ENCODE measurements at regions not wholly inside any gene's neighbourhood (a gene's known extent, or its start where the extent isn't known, plus 50 kb on each side); places are given as distances from the start of the nearest gene placed in this dataset.

DNA sequence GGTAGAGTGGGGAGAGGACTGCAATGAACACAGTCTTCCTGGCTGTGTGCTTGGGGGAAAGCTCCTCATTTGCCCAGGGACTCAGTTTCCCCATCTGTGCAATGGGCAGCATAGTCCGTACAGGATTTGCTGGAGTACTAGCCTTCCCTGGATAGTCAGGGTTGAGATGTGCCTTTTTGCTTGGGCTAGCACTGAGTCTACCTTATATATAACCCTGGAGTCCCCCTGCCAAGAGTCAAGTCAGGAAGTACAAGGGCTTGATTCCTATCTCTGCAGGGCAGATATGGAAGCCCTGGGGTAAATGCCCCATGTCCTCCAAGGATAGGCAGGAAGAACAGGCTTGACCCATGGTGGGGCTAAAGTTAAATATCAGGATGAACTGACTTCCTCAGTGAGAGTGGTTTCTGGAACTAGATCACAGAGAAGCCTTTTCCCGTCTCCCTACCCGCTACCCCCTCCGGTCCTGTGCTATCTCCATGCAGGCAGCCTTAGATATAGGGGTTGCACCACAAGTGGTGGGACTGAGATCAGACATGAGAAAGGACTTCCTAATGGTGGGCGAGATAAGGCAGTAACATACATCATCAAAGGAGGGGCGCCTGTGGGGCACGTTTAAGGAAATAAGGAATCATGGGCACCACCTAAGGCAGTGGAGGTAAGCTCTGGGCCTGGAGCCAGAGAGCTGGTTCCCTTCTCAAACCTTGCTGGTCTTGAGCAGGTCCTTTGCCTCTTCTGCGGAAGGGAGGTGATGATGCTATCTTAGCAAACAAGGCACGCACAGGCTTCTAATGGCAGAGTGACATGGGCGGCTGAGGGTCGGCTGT lies 157.9 kb downstream of the MRPL14 start:
- no peak for ATAC-seq (ENCODE audit: low read depth)
- ChIA-PET POLR2A (interaction anchor here (0.5 kb wide), 1 partner anchor 337 kb away, joined by 5 read pairs; no protein-coding TSS in a partner anchor), CTCF (no interaction called here)
- Mint-ChIP-seq H3K9me3 (ENCODE audit: insufficient read depth) (no peaks in the 10 kb centered on the region), H3K4me3 (no peak overlapping the region), H3K4me1 (no peaks in the 10 kb centered on the region), H3K27ac (no peak overlapping the region), H3K27me3 (peaks cover 43% of the 10 kb centered on the region)
- no peak overlapping the region for H2AFZ ChIP-seq (ENCODE audit: insufficient read depth, low read depth, low read length, poor library complexity, severe bottlenecking)
- H3K4me1 ChIP-seq (ENCODE audit: control insufficient read depth in 2 of 2, insufficient read depth in 2 of 2, low read length in 2 of 2) = no peaks in the 10 kb centered on the region
- TF ChIP-seq, protein P1, sequence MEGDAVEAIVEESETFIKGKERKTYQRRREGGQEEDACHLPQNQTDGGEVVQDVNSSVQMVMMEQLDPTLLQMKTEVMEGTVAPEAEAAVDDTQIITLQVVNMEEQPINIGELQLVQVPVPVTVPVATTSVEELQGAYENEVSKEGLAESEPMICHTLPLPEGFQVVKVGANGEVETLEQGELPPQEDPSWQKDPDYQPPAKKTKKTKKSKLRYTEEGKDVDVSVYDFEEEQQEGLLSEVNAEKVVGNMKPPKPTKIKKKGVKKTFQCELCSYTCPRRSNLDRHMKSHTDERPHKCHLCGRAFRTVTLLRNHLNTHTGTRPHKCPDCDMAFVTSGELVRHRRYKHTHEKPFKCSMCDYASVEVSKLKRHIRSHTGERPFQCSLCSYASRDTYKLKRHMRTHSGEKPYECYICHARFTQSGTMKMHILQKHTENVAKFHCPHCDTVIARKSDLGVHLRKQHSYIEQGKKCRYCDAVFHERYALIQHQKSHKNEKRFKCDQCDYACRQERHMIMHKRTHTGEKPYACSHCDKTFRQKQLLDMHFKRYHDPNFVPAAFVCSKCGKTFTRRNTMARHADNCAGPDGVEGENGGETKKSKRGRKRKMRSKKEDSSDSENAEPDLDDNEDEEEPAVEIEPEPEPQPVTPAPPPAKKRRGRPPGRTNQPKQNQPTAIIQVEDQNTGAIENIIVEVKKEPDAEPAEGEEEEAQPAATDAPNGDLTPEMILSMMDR (IDR thresholded peaks at IDR 0.05) = no peak
- TF ChIP-seq EZH2 (IDR thresholded peaks at IDR 0.05; ENCODE audit: borderline replicate concordance, insufficient read depth, low read depth, low read length, poor library complexity, severe bottlenecking) = no peak
- no peaks in the 10 kb centered on the region for H3K9me3 ChIP-seq (ENCODE audit: control extremely low read depth in 1 of 3, control insufficient read depth in 2 of 3, insufficient read depth in 1 of 3, low read length in 2 of 3)
- no peaks in the 10 kb centered on the region for H4K20me1 ChIP-seq (ENCODE audit: control insufficient read depth, insufficient read depth, low read length, poor library complexity, severe bottlenecking)
- intact Hi-C loops (cut with micrococcal nuclease) = no loop called here
- no peak for DNase-seq
- peaks cover 0 to 15% (median 3%) of the 10 kb centered on the region in 4 experiments for H3K27me3 ChIP-seq (replicated peaks in 1 of 4; ENCODE audit: control extremely low read depth in 1 of 4, control insufficient read depth in 3 of 4, insufficient read depth in 4 of 4, low read length in 3 of 4)
- H3K36me3 ChIP-seq (replicated peaks in 1 of 2; ENCODE audit: control extremely low read depth in 1 of 2, control insufficient read depth in 1 of 2, extremely low read depth in 1 of 2, insufficient read depth in 2 of 2, low read length in 1 of 2) = no peaks in the 10 kb centered on the region
- no peak overlapping the region for H3K4me2 ChIP-seq (replicated peaks; ENCODE audit: low read depth, low read length, poor library complexity, severe bottlenecking)
- H3K79me2 ChIP-seq (ENCODE audit: control insufficient read depth, insufficient read depth, low read length) = no peaks in the 10 kb centered on the region
- H3K27ac ChIP-seq (ENCODE audit: low read length in 2 of 2) = no peak overlapping the region
- H3K4me3 ChIP-seq (ENCODE audit: control extremely low read depth in 1 of 5, extremely low read depth in 1 of 5, insufficient read depth in 1 of 5, low read depth in 2 of 5, low read length in 4 of 5) = no peak overlapping the region
- 79% methylated on average over 4 of the region's 11 CpGs for WGBS (ENCODE audit: insufficient coverage)
- H3K9ac ChIP-seq (ENCODE audit: low read length) = no peak overlapping the region

All from B cell (primary cell).